OCI-LY3 (cell line): ENCODE measurements at regions not wholly inside any gene's neighbourhood (a gene's known extent, or its start where the extent isn't known, plus 50 kb on each side); places are given as distances from the start of the nearest gene placed in this dataset.

Experiments
- H2AFZ ChIP-seq: fragments of 200-600, 300-600 bp; shearing (Covaris generic); 2 replicates; pipeline ENCODE4 v1.6.0; 2014; ENCODE audit warnings: antibody characterized with exemption, low read depth, low read length
- H3K27ac ChIP-seq: fragments of 200-600, 300-600 bp; sonication (generic); 2 replicates; pipeline ENCODE4 v1.5.1; 2014; ENCODE audit warnings: mild to moderate bottlenecking, low read length, moderate library complexity, mixed read lengths
- H3K27me3 ChIP-seq: fragments of 200-600, 300-600 bp; sonication (generic); 2 replicates; pipeline ENCODE4 v1.6.1; 2014; ENCODE audit warnings: low read depth, low read length, mixed read lengths
- H3K36me3 ChIP-seq: fragments of 200-600, 300-600 bp; sonication (generic); replicated peaks from 2 replicates; pipeline ENCODE3; 2014; ENCODE audit warnings: low read depth, low read length, mixed read lengths
- H3K4me1 ChIP-seq: fragments of 300-600, 200-600 bp; sonication (generic); 2 replicates; pipeline ENCODE4 v1.6.1; 2014; ENCODE audit warnings: low read length, mixed read lengths
- H3K4me2 ChIP-seq: fragments of 200-600, 300-600 bp; sonication (generic); 2 replicates; pipeline ENCODE4 v1.6.1; 2014; ENCODE audit warnings: low read length, mixed read lengths
- H3K4me3 ChIP-seq: fragments of 300-600, 200-600 bp; sonication (generic); 2 replicates; pipeline ENCODE4 v1.5.1; 2014; ENCODE audit warnings: antibody characterized with exemption, mild to moderate bottlenecking, low read length, moderate library complexity
- H3K79me2 ChIP-seq: fragments of 300-600, 200-600 bp; shearing (Covaris generic); 2 replicates; pipeline ENCODE4 v1.6.1; 2014; ENCODE audit warnings: mild to moderate bottlenecking, low read length, mixed read lengths
- H3K9ac ChIP-seq: fragments of 300-600, 200-600 bp; shearing (Covaris generic); 2 replicates; pipeline ENCODE4 v1.6.0; 2014; ENCODE audit warnings: mild to moderate bottlenecking, low read length, moderate library complexity
- H3K9me3 ChIP-seq: fragments of 200-600, 300-600 bp; shearing (Covaris generic); 2 replicates; pipeline ENCODE4 v1.6.1; 2014; ENCODE audit warnings: low read length, mixed read lengths; ENCODE audit not compliant: insufficient read depth
- H4K20me1 ChIP-seq: fragments of 200-600, 300-600 bp; sonication (generic); 2 replicates; pipeline ENCODE4 v1.6.1; 2016; ENCODE audit warnings: low read length, mixed read lengths; ENCODE audit not compliant: insufficient read depth
- CTCF ChIP-seq: fragments of 200-600, 300-600 bp; sonication (generic); IDR thresholded peaks from 2 replicates; pipeline ENCODE4 v1.5.1; 2014; ENCODE audit warnings: antibody characterized with exemption, low read length, low read depth
- EZH2phosphoT487 ChIP-seq: fragments of 200-600 bp; shearing (Covaris generic); IDR thresholded peaks from 2 replicates; pipeline ENCODE4 v1.6.1; 2018; ENCODE audit warnings: antibody characterized with exemption, mixed run types, low read depth

- no peaks in the 10 kb centered on the region for H3K79me2 ChIP-seq
- H3K4me2 ChIP-seq, result no peak overlapping the region
- no peaks in the 10 kb centered on the region for H3K36me3 ChIP-seq
- H3K9ac ChIP-seq, result no peak overlapping the region
- H3K4me1 ChIP-seq, result no peaks in the 10 kb centered on the region
- no peaks in the 10 kb centered on the region for H3K27me3 ChIP-seq
- no peak overlapping the region for H2AFZ ChIP-seq
- H4K20me1 ChIP-seq, result no peaks in the 10 kb centered on the region
- H3K4me3 ChIP-seq, result no peak overlapping the region
- 0 out of 2 replicates have a peak, but pooled peaks cover 6% of the 10 kb centered on the region for H3K9me3 ChIP-seq
- H3K27ac ChIP-seq, result no peak overlapping the region
- no peak for TF ChIP-seq EZH2phosphoT487
- TF ChIP-seq CTCF, result no peak
Measured at GRCh38 chr3:30996467-30996866, 102.0 kb upstream of the GADL1 start.

- Histone ChIP-seq H3K4me1 (peaks cover 22% of the 10 kb centered on the region), H4K20me1 (no peaks in the 10 kb centered on the region), H3K79me2 (no peaks in the 10 kb centered on the region), H3K27ac (no peak overlapping the region), H3K4me2 (peak overlapping the region; percentile 6; the same call in 1 of the 2 replicates), H3K9me3 (no peaks in the 10 kb centered on the region), H3K9ac (no peak overlapping the region), H2AFZ (no peak overlapping the region), H3K4me3 (no peak overlapping the region), H3K36me3 (no peaks in the 10 kb centered on the region), H3K27me3 (no peaks in the 10 kb centered on the region)
- TF ChIP-seq CTCF (no peak), EZH2phosphoT487 (no peak)
Measured at GRCh38 chr3:31002730-31003129, 108.3 kb upstream of the GADL1 start.

GRCh38 chr3:31004025-31004678 is 109.7 kb upstream of the GADL1 start:
- Histone ChIP-seq H3K4me2 (peak overlapping the region; percentile 35), H2AFZ (no peak overlapping the region), H3K4me1 (peaks cover 22% of the 10 kb centered on the region), H4K20me1 (no peaks in the 10 kb centered on the region), H3K27me3 (no peaks in the 10 kb centered on the region), H3K36me3 (no peaks in the 10 kb centered on the region), H3K79me2 (no peaks in the 10 kb centered on the region), H3K4me3 (no peak overlapping the region), H3K9me3 (no peaks in the 10 kb centered on the region), H3K27ac (no peak overlapping the region), H3K9ac (no peak overlapping the region)
- TF ChIP-seq CTCF (no peak), EZH2phosphoT487 (no peak)

DNA sequence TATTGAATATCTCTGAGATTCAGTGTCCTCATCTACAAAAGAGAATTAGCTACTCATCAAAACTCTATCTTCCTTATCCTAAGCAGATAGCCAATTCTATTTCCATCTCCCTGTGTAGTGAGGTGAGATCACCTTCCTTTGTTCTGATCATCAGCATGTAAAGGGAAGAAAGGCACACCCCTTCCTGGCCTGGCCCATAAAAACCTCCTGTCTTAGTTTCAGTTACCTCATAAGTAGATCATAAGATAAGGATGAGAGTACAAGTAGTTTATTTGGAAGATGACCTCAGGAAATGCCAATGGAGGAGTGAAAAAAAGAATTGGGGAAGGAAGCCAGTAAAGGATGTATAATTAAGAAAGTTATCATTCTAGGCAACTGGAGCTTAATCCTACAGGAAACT is 114.5 kb upstream of the GADL1 start:
- Histone ChIP-seq H3K27ac (no peak overlapping the region), H3K27me3 (no peaks in the 10 kb centered on the region), H2AFZ (no peak overlapping the region), H3K4me1 (peaks cover 5% of the 10 kb centered on the region), H3K4me2 (no peak overlapping the region), H3K4me3 (no peak overlapping the region), H3K9ac (no peak overlapping the region), H3K79me2 (no peaks in the 10 kb centered on the region), H3K36me3 (no peaks in the 10 kb centered on the region), H4K20me1 (no peaks in the 10 kb centered on the region), H3K9me3 (no peaks in the 10 kb centered on the region)
- TF ChIP-seq EZH2phosphoT487 (no peak), CTCF (no peak)
